ENCODE measurements at regions not wholly inside any gene's neighbourhood (a gene's known extent, or its start where the extent isn't known, plus 50 kb on each side); places are given as distances from the start of the nearest gene placed in this dataset.
A peak's percentile ranks its signal among the peaks of the same experiment; 100 is the strongest.

- ATAC-seq (no peak; a peak in 1 of 6 replicates), FAIRE-seq (no peak), DNase-seq (ENCODE audit: low read depth in 1 of 2, low spot score in 1 of 2) (no peak)
- ChIA-PET CTCF (no interaction called here), POLR2A (no interaction called here)
- Histone ChIP-seq H3K27ac (no peak overlapping the region), H3K4me2 (no peak overlapping the region), H3K4me1 (no peaks in the 10 kb centered on the region), H3K9me3 (0 out of 3 replicates have a peak, but pooled peaks cover 3% of the 10 kb centered on the region), H3K4me3 (no peak overlapping the region)
- WGBS (ENCODE audit: missing lambda C conversion rate): 62% methylated on average over 18 of the region's 21 CpGs
- TF ChIP-seq MAFK (IDR thresholded peaks at IDR 0.05; ENCODE audit: partially characterized antibody) (peak; percentile 27), HOXB13 (CRISPR knock-in tag; IDR thresholded peaks at IDR 0.05; ENCODE audit: low read depth) (no peak), NPAS2 (CRISPR knock-in tag; IDR thresholded peaks at IDR 0.05; ENCODE audit: borderline replicate concordance) (no peak), TP53 (CRISPR knock-in tag; IDR thresholded peaks at IDR 0.05) (no peak), HOXA7 (CRISPR knock-in tag; IDR thresholded peaks at IDR 0.05) (no peak)
These were observed 160.1 kb downstream of the RTP5 start for GRCh38 chr2:242029422-242030225.

GRCh38 chr2:242030226-242030575 lies 160.7 kb downstream of the RTP5 start:
- WGBS (ENCODE audit: missing lambda C conversion rate): 71% methylated on average over 8 of the region's 9 CpGs
- Histone ChIP-seq H3K4me2 (no peak overlapping the region), H3K4me1 (no peaks in the 10 kb centered on the region), H3K27ac (no peak overlapping the region), H3K9me3 (no peaks in the 10 kb centered on the region), H3K4me3 (no peak overlapping the region)
- ATAC-seq: no peak; a peak in 1 of 6 replicates
- POLR2A ChIA-PET: no interaction called here
- no peak for TF ChIP-seq NR3C1 (IDR thresholded peaks at IDR 0.05)
- no peak for TF ChIP-seq RCOR1 (IDR thresholded peaks at IDR 0.05; ENCODE audit: low read depth, low read length)
- no peak for TF ChIP-seq REST (IDR thresholded peaks at IDR 0.05)
- FAIRE-seq: no peak
- CTCF ChIA-PET: no interaction called here
- no peak for DNase-seq (ENCODE audit: low read depth in 1 of 2, low spot score in 1 of 2)

- no peak for TF ChIP-seq ATOH8 (CRISPR knock-in tag; IDR thresholded peaks at IDR 0.05; ENCODE audit: low read depth)
- TF ChIP-seq BCL3 (IDR thresholded peaks at IDR 0.05): no peak
- TF ChIP-seq MAFK (IDR thresholded peaks at IDR 0.05; ENCODE audit: partially characterized antibody): no peak
- no peak for TF ChIP-seq MAZ (IDR thresholded peaks at IDR 0.05; ENCODE audit: borderline replicate concordance, low read depth, low read length)
- TF ChIP-seq EHMT2 (IDR thresholded peaks at IDR 0.05; ENCODE audit: low read depth): no peak
- no peak for TF ChIP-seq RARB (CRISPR knock-in tag; IDR thresholded peaks at IDR 0.05)
- no peak for TF ChIP-seq HOXB5 (CRISPR knock-in tag; IDR thresholded peaks at IDR 0.05)
- no peak for TF ChIP-seq ELK1 (IDR thresholded peaks at IDR 0.05; ENCODE audit: low read depth, low read length)
- no peak for TF ChIP-seq SREBF2 (IDR thresholded peaks at IDR 0.05)
- TF ChIP-seq CHD2 (IDR thresholded peaks at IDR 0.05; ENCODE audit: low read length, partially characterized antibody): no peak
- TF ChIP-seq RAD21 (conservative IDR thresholded peaks at IDR 0.05 in 1 of 2, IDR thresholded peaks at IDR 0.05 in 1 of 2): no peak
These were observed 161.3 kb downstream of the RTP5 start for GRCh38 chr2:242030858-242031257.

More at GRCh38 chr2:242030858-242031257, 161.3 kb downstream of the RTP5 start:
- ATAC-seq (no peak), DNase-seq (ENCODE audit: low read depth in 1 of 2, low spot score in 1 of 2) (no peak), FAIRE-seq (no peak)
- Histone ChIP-seq H3K9me3 (no peaks in the 10 kb centered on the region), H3K27ac (no peak overlapping the region), H3K4me2 (no peak overlapping the region), H3K4me1 (no peaks in the 10 kb centered on the region), H3K4me3 (no peak overlapping the region)
- ChIA-PET CTCF (no interaction called here), POLR2A (no interaction called here)
- WGBS (ENCODE audit: missing lambda C conversion rate): 51% methylated on average over 6 of the region's 12 CpGs

Data from A549 (cell line).